ENCODE measurements at regions not wholly inside any gene's neighbourhood (a gene's known extent, or its start where the extent isn't known, plus 50 kb on each side); places are given as distances from the start of the nearest gene placed in this dataset.

- H3K27me3 ChIP-seq (ENCODE audit: insufficient read depth, low read length) = 0 out of 2 replicates have a peak, but pooled peaks cover 3% of the 10 kb centered on the region
- no peaks in the 10 kb centered on the region for H3K79me2 ChIP-seq (ENCODE audit: control insufficient read depth, insufficient read depth, low read length, unreplicated experiment)
- H3K27ac ChIP-seq (ENCODE audit: low read depth, low read length) = no peak overlapping the region
- no peak overlapping the region for H2AFZ ChIP-seq (ENCODE audit: low read length, unreplicated experiment)
- no peaks in the 10 kb centered on the region for H3K36me3 ChIP-seq (ENCODE audit: insufficient read depth, low read length)
- H3K4me1 ChIP-seq (ENCODE audit: control insufficient read depth, insufficient read depth, low read length, unreplicated experiment) = no peaks in the 10 kb centered on the region
- no peak overlapping the region for H3K4me3 ChIP-seq (ENCODE audit: low read depth, low read length)
These were observed 202.5 kb downstream of the TTLL7 start for GRCh38 chr1:83796409-83796808.

- Histone ChIP-seq H3K36me3 (ENCODE audit: insufficient read depth, low read length) (no peaks in the 10 kb centered on the region), H3K27ac (ENCODE audit: low read depth, low read length) (no peak overlapping the region), H3K4me1 (ENCODE audit: control insufficient read depth, insufficient read depth, low read length, unreplicated experiment) (no peaks in the 10 kb centered on the region), H3K4me3 (ENCODE audit: low read depth, low read length) (no peak overlapping the region), H3K79me2 (ENCODE audit: control insufficient read depth, insufficient read depth, low read length, unreplicated experiment) (no peaks in the 10 kb centered on the region), H2AFZ (ENCODE audit: low read length, unreplicated experiment) (no peak overlapping the region), H3K27me3 (ENCODE audit: insufficient read depth, low read length) (no peaks in the 10 kb centered on the region)
These were observed 204.5 kb downstream of the TTLL7 start for GRCh38 chr1:83794384-83794783.

GRCh38 chr1:83791821-83792437 lies 207.0 kb downstream of the TTLL7 start:
- Histone ChIP-seq H3K4me3 (ENCODE audit: low read depth, low read length) (no peak overlapping the region), H3K36me3 (ENCODE audit: insufficient read depth, low read length) (no peaks in the 10 kb centered on the region), H2AFZ (ENCODE audit: low read length, unreplicated experiment) (no peak overlapping the region), H3K79me2 (ENCODE audit: control insufficient read depth, insufficient read depth, low read length, unreplicated experiment) (no peaks in the 10 kb centered on the region), H3K4me1 (ENCODE audit: control insufficient read depth, insufficient read depth, low read length, unreplicated experiment) (no peaks in the 10 kb centered on the region), H3K27me3 (ENCODE audit: insufficient read depth, low read length) (no peaks in the 10 kb centered on the region), H3K27ac (ENCODE audit: low read depth, low read length) (no peak overlapping the region)

- no peaks in the 10 kb centered on the region for H3K4me1 ChIP-seq (ENCODE audit: control insufficient read depth, insufficient read depth, low read length, unreplicated experiment)
- H3K27ac ChIP-seq (ENCODE audit: low read depth, low read length) = no peak overlapping the region
- no peaks in the 10 kb centered on the region for H3K36me3 ChIP-seq (ENCODE audit: insufficient read depth, low read length)
- no peak overlapping the region for H3K4me3 ChIP-seq (ENCODE audit: low read depth, low read length)
- no peaks in the 10 kb centered on the region for H3K79me2 ChIP-seq (ENCODE audit: control insufficient read depth, insufficient read depth, low read length, unreplicated experiment)
- no peaks in the 10 kb centered on the region for H3K27me3 ChIP-seq (ENCODE audit: insufficient read depth, low read length)
- no peak overlapping the region for H2AFZ ChIP-seq (ENCODE audit: low read length, unreplicated experiment)
These were observed 208.5 kb downstream of the TTLL7 start for GRCh38 chr1:83790446-83790845.

- Histone ChIP-seq H2AFZ (ENCODE audit: low read length, unreplicated experiment) (no peak overlapping the region), H3K27me3 (ENCODE audit: insufficient read depth, low read length) (no peaks in the 10 kb centered on the region), H3K4me1 (ENCODE audit: control insufficient read depth, insufficient read depth, low read length, unreplicated experiment) (no peaks in the 10 kb centered on the region), H3K36me3 (ENCODE audit: insufficient read depth, low read length) (no peaks in the 10 kb centered on the region), H3K4me3 (ENCODE audit: low read depth, low read length) (no peak overlapping the region), H3K27ac (ENCODE audit: low read depth, low read length) (no peak overlapping the region), H3K79me2 (ENCODE audit: control insufficient read depth, insufficient read depth, low read length, unreplicated experiment) (no peaks in the 10 kb centered on the region)
These were observed 211.5 kb downstream of the TTLL7 start for GRCh38 chr1:83787246-83787998.

- Histone ChIP-seq H3K4me3 (ENCODE audit: low read depth, low read length) (no peak overlapping the region), H3K27me3 (ENCODE audit: insufficient read depth, low read length) (peaks cover 7% of the 10 kb centered on the region; the same call in 1 of the 2 replicates), H2AFZ (ENCODE audit: low read length, unreplicated experiment) (no peak overlapping the region), H3K27ac (ENCODE audit: low read depth, low read length) (no peak overlapping the region), H3K79me2 (ENCODE audit: control insufficient read depth, insufficient read depth, low read length, unreplicated experiment) (no peaks in the 10 kb centered on the region), H3K36me3 (ENCODE audit: insufficient read depth, low read length) (no peaks in the 10 kb centered on the region), H3K4me1 (ENCODE audit: control insufficient read depth, insufficient read depth, low read length, unreplicated experiment) (no peaks in the 10 kb centered on the region)
These were observed 217.3 kb downstream of the TTLL7 start for GRCh38 chr1:83781667-83782066.

GRCh38 chr1:83779565-83779964 lies 219.4 kb downstream of the TTLL7 start:
- H3K4me1 ChIP-seq (ENCODE audit: control insufficient read depth, insufficient read depth, low read length, unreplicated experiment) = no peaks in the 10 kb centered on the region
- H2AFZ ChIP-seq (ENCODE audit: low read length, unreplicated experiment) = no peak overlapping the region
- no peaks in the 10 kb centered on the region for H3K36me3 ChIP-seq (ENCODE audit: insufficient read depth, low read length)
- no peak overlapping the region for H3K4me3 ChIP-seq (ENCODE audit: low read depth, low read length)
- no peaks in the 10 kb centered on the region for H3K79me2 ChIP-seq (ENCODE audit: control insufficient read depth, insufficient read depth, low read length, unreplicated experiment)
- H3K27ac ChIP-seq (ENCODE audit: low read depth, low read length) = no peak overlapping the region
- H3K27me3 ChIP-seq (ENCODE audit: insufficient read depth, low read length) = peaks cover 12% of the 10 kb centered on the region

- Histone ChIP-seq H3K27me3 (ENCODE audit: insufficient read depth, low read length) (peaks cover 12% of the 10 kb centered on the region), H3K79me2 (ENCODE audit: control insufficient read depth, insufficient read depth, low read length, unreplicated experiment) (no peaks in the 10 kb centered on the region), H2AFZ (ENCODE audit: low read length, unreplicated experiment) (no peak overlapping the region), H3K27ac (ENCODE audit: low read depth, low read length) (no peak overlapping the region), H3K4me1 (ENCODE audit: control insufficient read depth, insufficient read depth, low read length, unreplicated experiment) (no peaks in the 10 kb centered on the region), H3K36me3 (ENCODE audit: insufficient read depth, low read length) (no peaks in the 10 kb centered on the region), H3K4me3 (ENCODE audit: low read depth, low read length) (no peak overlapping the region)
These were observed 221.2 kb downstream of the TTLL7 start for GRCh38 chr1:83777758-83778101.

- Histone ChIP-seq H3K4me1 (ENCODE audit: control insufficient read depth, insufficient read depth, low read length, unreplicated experiment) (no peaks in the 10 kb centered on the region), H3K36me3 (ENCODE audit: insufficient read depth, low read length) (no peaks in the 10 kb centered on the region), H3K4me3 (ENCODE audit: low read depth, low read length) (no peak overlapping the region), H2AFZ (ENCODE audit: low read length, unreplicated experiment) (no peak overlapping the region), H3K27ac (ENCODE audit: low read depth, low read length) (no peak overlapping the region), H3K79me2 (ENCODE audit: control insufficient read depth, insufficient read depth, low read length, unreplicated experiment) (no peaks in the 10 kb centered on the region), H3K27me3 (ENCODE audit: insufficient read depth, low read length) (peaks cover 12% of the 10 kb centered on the region)
These were observed 221.8 kb downstream of the TTLL7 start for GRCh38 chr1:83776913-83777757.

GRCh38 chr1:83775977-83776603 lies 222.8 kb downstream of the TTLL7 start:
- no peak overlapping the region for H3K27ac ChIP-seq (ENCODE audit: low read depth, low read length)
- no peak overlapping the region for H2AFZ ChIP-seq (ENCODE audit: low read length, unreplicated experiment)
- H3K27me3 ChIP-seq (ENCODE audit: insufficient read depth, low read length) = peaks cover 12% of the 10 kb centered on the region
- no peaks in the 10 kb centered on the region for H3K36me3 ChIP-seq (ENCODE audit: insufficient read depth, low read length)
- H3K4me1 ChIP-seq (ENCODE audit: control insufficient read depth, insufficient read depth, low read length, unreplicated experiment) = no peaks in the 10 kb centered on the region
- no peak overlapping the region for H3K4me3 ChIP-seq (ENCODE audit: low read depth, low read length)
- no peaks in the 10 kb centered on the region for H3K79me2 ChIP-seq (ENCODE audit: control insufficient read depth, insufficient read depth, low read length, unreplicated experiment)

All from ACC112 (cell line).